Stimulated activated CD4-positive, alpha-beta T cell treated with anti-CD3 and anti-CD28 coated beads, Interleukin-4, amount 100 ng/mL, for 48 hours (primary cell): ENCODE measurements at regions not wholly inside any gene's neighbourhood (a gene's known extent, or its start where the extent isn't known, plus 50 kb on each side); places are given as distances from the start of the nearest gene placed in this dataset.

ENCODE experiments used
- DNase-seq, 2 donors: peaks; one replicate each; pipeline ENCODE4 v3.0.0-alpha.2; 2020; ENCODE audit warnings: low read depth in 2 of 2

DNA sequence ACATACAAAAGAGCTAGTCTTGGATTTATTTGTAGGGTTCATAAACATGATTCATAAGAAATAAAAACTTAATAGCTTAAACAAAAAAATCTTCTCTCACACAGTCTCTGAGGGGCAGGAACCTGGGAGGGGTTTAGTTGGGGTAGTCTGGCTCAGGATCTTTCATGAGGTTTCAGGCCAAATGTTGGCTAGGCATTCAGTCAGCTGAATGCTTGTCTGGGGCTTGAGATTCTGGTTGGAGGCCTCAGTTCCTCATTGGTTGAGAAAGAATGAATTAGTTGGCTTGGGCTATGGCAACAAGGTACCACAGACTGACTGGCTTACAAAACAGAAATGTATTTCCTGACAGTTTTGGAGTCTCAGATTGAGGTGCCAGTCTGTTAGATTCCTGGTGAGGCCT, 74.3 kb downstream of the ANKRD7 start:
- DNase-seq = no peak

DNA sequence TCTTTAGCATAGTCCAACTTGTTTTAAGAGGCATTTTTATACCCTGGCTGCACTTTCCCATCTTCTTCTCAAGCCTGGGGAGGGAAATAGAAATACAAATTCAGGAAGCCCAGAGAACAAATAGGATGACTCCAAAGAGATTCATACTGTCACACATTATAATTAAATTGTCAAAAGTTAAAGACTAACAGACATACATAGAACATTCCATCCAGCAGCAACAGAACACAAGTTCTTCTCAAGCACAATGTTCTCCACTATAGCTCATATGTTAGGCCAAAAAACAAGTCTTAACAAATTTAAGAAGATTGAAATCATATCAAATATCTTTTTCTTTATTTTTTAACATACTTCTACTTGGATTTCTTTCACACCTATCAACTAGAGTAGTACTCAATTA, 75.7 kb downstream of the ANKRD7 start:
- DNase-seq = no peak

DNA sequence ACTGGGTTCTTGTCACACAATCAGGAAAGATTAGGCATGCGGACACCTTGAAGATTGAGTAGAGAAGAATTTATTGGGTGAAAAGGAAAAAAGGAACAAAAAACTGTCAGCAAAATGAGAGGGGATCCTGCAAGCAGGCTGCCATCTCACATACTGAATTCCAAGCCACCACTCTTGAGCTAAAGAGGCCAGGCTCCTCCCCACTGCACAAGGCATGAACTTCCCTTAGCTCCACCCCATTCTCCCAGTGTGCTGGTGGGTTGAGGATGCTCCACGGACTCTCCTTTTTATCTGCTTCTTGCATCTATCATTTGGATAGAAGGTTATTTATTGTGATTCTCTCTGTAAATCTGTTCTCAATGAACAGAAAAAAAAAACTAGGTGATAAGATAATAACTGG, 79.6 kb downstream of the ANKRD7 start:
- DNase-seq = no peak

DNA sequence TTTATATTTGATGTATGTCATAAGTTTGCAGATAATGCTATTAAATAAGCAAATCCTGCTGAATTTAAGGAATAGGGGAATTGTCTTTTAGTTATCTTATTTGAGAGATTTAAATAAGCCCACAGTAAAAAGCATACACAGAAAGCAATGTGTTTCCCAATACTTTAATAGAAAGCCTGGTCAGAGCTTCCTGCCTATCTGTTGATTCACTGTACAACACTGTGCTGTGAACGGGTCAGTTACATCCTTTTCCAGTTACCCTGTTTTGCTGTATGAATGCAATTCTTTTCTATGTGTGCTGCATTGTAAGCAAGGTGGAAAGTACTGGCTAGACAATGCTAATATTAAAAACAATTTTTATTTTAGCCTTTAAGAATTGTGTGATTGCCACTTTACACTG, 81.2 kb downstream of the ANKRD7 start:
- no peak for DNase-seq

DNA sequence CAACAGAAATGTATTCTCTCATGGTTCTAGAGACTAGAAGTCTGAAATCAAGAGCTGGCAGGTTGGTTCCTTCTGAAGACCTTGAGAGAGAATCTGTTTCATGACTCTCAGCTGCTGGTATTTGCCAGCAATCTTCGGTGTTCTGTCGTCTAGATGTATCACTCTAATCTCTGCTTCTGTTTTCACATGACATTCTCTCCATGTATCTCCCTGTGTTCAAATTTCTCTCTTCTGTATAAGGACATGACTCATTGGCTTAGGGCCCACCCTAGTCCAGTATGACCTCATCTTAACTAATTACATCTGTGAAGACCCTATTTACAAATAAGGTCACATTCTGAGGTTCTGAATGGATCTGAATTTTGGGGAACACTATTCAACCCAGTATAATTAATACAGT, 82.3 kb downstream of the ANKRD7 start:
- no peak for DNase-seq

DNA sequence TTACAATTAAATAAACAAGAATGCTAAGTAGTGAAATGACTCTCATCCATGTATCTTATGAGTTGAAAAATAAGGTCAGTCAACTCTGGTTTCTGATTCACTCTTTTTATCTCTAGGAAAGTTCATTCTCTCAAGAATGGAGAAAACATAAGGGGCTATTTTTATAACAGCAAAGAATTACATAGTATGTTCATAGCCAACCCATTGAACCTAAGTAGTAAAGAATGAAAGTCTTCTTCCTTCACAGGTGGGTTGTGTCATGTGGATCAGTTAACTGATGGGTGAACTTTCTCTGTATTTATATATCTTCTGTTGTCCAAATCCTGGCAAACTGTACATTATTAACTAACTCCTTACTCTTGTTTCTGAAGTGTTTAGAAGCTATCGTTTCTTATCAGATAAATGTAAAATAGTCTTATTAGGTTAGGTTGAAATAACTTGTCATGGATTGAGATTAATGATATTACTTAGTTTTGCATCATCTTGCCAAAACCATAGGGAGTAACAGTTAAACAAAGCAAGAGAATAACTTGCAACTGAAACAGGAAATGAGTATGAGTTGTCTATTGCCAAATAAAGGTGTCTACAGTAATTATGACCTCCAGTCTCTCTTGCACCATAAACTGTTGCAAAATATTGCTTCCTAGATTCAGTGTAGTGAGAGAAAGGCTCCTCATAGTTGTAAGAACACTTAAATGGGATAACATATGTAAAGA, 86.8 kb downstream of the ANKRD7 start:
- DNase-seq = no peak

DNA sequence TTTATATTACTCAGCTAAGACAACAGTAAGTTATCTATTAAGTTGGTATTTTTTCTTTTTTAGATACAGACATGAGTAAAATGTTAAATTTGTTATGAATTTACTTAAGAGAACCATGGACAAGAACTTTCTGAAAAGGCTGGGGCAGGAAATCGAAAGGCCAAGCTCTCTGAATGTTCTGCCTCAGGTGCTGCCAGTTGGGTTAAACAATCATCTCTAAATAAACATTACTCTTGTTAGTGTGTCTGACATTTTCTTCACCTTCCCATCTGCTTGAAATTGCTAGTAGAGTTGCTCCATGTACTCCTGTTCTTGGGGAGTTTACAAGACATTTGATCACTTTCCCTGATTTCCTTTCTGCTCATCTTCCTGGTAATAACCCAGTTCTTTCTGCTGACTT, 87.5 kb downstream of the ANKRD7 start:
- DNase-seq = no peak

DNA sequence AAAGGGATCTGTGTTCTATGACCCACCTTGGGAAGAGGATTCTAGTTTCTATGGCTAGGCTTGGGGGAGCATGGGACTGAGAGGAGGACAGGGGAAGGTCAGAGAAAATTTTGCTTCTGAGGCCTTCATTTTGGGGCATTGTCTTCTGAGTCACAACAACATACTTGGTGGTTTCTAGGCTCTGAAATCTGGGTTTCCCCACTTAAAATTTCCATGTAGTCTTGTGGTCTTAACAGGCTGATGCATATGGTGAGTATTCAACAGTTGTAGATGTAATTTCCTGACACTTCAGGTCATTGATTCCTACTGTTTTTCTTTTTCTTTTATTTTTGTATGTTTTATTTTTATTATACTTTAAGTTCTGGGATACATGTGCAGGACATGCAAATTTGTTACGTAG, 88.5 kb downstream of the ANKRD7 start:
- no peak for DNase-seq

DNA sequence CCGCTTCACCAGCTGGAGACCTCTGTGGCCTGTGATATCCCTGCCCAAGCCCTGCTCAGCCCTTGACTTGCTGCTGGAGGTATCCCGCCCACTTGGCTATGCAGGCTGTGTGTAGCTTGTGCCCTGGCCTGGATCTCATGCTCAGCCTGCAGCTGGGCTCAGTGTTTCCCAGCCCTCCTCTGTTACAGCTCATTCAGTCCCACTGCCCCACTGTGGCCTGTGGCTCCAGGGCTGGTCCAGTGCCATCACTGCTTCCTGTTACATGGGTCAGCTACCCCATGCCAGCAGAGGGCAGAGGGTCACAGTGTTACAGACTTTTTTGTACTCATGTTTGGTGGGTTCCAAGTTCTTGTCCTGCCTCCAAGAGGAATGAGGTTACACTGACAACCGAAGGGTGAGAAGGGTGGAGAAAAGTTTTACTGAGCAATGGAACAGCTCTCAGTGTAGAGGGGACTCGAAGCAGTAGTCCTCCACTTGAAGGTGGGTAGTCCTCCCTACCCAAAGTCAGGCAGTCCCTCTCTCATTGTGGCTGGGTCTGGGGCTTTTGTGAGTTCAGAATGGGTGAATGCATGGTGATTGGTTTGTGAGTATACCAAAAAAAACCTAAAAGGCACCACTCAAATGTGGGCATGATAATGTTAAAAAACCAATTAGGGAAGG, 100.4 kb downstream of the ANKRD7 start:
- no peak for DNase-seq

DNA sequence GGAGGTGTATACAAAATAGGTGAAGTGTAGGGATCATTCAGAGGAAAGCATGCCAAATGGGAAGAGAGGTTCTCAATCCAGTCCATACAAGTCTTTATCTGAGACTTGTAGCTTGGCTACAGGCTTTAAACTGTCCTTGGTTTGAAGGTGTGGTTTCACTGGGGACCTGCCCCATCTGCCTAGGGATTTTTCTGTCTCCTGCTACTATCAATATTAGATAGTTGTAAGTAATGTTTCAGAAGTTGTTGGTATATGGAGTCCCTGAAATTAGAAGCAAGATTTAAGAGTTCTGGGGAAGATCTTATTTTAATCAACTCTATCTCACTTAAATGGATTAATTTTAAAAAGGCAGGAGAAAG, 100.9 kb downstream of the ANKRD7 start:
- DNase-seq = no peak

DNA sequence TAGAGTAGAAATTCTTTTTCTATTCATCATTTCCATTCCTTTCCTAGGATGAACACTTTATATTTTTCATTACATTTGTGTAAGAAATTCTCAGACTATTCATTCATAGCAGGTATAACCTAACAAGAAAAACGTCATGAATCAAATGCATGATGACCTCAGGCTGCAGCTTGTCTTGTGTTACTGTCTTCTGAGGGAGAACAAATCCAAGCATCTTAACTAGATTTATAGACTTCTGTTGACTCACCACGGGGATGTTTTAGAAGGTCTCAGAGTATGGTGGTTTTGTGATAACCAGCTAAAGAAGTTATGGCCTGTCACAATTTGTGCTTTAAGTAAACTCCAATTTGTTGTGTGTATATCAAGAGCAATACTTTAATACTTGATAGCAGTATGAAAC, 102.7 kb downstream of the ANKRD7 start:
- no peak for DNase-seq

DNA sequence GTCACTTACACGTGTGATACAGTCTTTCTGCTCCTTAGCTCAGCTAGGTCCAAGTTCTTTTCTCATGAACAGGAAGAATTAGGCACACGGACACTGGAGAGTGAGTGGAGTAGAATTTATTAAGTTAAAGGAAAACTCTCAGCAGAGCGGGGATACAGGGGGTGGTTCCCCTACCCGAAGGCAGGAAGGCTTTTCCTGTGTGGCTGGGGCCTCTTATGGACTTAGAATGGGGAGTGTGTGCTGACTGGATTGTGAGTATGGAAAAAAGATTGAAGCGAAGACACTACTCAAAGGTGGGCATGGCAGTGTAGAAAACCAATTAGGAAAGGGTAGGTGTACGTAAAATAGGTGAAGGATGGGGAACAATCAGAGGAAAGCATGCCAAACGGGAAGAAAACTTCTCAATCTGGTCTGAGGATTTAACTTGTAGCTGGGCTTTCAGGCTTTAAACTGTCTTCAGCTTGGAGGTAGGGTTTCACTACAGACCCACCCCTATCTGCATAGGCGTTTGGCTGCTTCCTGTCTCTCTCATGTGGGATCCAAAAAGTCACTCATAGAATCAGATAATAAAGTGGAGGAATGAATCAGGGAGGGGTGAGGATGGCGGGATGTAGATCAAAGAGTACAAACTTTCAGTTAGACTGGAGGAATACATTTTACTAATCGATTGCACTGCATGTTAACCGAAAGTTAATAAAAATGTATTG, 104.2 kb downstream of the ANKRD7 start:
- no peak for DNase-seq

DNA sequence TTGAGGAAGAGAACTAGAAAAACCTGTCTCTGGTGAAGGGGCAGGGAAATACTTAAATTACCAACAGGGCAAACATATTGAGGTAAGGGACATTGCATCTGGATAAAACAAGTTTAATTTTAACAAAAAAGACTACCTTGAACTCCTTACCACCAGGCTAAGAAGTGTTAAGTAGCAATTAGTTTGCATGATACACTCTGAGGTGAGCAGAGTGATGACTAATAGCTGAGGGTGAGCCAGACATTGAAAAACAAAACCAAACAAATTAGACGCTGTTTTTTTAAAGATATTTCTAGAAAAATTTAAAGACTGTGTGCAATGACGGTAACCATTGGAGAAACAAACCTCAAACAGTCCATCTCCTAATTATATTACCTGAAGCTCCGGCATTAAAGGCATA, 105.9 kb downstream of the ANKRD7 start:
- no peak for DNase-seq

DNA sequence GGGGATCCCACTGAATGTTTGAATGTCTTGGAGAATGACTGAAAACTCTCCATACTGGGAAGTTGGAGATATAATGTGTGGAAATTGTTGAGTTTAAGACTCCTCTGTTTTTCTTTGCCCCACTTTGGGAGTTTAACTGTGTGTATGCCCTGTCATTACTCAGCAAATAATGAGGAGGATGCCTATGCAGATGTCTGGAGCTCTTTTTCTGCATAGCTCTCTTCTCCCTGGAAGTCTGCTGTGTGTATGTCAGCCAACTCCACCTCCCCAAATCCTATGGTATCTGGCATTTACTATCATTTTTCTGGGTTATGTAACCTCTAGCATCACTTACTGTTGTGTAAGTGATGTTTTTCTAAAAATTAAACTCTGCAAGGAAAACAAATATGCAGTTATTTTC, 122.2 kb downstream of the ANKRD7 start:
- no peak for DNase-seq

DNA sequence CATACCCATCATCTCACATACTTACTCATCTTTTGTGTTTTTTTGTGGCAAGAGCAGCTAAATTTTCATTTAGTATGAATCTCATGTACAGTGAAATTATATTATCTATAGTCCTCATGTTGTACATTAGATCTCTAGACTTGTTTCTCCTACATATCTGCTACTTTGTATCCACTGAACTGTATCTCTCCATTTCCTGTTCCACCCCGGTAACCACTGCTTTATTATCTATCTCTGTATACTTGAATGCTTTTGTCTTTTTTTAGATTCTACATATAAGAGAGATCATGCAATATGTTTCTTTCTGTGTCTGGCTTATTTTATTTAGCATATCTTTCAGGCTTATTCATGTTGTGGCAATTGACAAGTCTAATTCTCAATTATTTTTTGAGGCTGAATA, 125.1 kb downstream of the ANKRD7 start:
- no peak for DNase-seq

DNA sequence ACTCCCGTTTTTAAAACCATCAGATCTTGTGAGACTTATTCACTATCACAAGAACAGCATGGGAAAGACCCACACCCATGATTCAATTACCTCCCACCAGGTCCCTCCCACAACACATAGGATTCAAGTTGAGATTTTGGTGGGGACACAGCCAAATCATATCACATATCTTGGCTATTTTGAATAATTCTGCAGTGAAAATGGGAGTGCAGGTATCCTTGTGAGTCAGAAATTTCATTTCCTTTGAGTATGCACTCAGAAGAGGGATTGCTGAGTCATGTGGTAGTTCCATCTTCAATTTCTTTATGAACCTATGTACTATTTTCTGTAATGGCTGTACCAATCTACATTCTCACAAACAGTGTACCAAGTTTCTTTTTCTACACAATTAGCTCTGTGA, 125.8 kb downstream of the ANKRD7 start:
- DNase-seq = no peak

DNA sequence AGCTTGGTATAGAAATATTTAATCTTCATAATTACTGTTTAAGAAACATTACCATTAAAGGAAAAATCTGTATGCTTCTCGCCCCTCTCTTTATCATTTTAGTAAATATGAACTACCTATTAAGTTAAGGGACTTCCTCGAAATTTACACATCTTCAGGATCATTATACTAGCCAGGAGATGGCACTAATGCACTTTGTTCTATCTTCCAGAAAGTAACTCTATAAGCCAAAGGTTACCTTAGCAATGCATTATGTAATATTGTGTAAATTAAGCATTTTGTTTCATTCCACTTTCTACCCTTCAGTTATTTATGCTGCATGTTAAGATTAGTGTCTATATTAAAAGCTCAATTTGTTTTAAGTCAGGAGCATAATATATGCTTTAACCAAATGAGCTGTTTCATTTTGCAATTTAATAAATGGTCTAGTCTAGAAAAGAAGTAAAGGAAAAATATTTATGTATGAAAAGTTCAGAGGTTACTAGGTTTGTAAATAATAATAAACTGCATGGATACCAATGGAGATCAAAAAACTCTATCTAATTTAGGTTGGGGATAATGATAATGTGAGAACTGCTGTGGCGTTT, 128.5 kb downstream of the ANKRD7 start:
- DNase-seq = no peak

DNA sequence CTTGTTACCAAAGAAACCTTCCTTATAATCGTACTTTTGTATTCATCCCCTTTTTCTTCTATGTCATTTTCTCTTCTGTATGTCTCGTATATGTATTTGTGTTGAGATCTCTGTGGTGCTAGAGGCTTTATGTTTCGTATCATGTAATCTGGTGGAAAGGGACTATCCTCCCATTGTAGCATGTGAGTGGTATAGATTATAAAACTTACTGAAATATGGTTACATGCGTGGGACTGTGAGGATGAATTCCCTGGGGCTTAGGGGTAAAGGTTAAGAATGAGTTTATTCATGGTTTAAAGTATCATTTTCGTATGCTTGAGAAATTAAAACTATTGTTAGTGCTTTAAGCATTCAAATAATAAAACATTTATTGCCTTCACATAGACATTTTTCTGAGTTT, 141.9 kb downstream of the ANKRD7 start:
- DNase-seq = no peak

DNA sequence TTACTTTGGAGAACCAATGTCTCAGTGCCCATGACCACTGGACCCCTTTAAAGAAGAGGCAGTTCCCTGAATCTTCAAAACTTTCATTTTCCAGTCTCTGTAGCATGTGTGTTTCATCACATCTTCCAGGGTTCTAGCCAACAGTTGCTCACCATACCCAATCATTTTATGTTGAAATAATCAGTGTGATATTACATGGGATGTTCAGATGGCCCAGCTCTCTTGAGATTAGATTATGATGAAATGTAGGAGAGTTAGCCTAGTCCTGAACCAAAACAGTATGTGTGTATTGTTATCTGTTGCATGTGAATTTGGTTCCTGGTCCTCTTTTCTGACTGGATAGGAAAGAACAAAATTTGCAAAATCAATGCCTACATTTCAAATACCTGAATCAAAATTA, 144.5 kb downstream of the ANKRD7 start:
- DNase-seq = no peak

DNA sequence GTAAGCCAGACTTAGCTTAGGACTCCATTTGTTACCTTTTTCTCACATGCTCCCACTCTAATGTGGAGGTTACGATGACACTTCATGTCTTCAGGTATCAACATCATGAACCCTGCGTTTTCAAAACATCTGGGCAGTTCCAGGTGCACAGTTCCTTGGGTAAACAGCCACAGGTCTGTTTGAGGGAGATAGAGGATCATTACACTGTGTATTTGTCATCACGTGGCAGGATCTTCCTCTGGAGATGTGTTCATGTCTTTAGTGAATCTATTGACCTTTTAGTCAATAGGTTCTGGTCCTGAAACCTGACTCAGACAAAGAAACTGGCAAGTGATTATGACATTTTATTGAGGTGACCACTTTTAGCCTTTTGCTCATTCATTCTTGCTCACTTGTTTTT, 145.5 kb downstream of the ANKRD7 start:
- DNase-seq = no peak

DNA sequence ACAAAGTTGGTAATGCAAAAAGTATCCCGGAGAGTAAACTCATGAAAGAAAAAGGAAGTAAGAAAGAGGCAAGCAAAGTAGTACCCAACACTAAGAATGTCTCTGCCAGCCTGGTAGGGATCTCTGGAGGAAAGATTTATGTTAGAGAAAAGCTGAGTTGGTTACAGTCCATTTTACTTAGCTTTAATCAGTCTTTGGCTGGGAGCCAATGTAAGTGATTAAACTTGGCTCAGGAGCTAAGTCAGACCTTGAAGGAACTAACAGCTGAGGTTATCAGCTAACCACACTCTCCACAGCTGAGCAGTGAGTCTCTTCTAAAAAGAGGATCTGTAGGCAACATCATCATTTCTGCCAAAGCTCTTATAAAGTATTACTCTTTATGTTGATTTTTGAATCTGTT, 148.0 kb downstream of the ANKRD7 start:
- no peak for DNase-seq

DNA sequence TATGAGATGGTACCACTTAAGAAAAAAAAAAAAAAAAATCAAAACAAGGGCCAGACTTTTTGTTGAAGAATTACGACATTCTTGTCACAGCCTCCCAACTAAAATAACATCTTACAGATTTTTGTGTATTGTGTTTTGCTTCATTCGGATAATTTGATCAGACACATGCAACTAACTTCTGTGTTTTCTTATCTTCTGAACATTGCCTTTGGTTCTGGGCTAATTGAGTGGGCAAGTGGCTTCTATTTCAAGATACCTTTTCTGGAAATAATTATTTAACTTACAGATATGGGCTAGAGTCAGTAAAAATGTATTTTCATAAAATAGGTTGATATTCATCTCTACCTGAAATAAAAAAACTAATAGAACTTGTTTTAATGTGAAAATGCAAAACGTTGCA, 165.1 kb downstream of the ANKRD7 start:
- DNase-seq = no peak

DNA sequence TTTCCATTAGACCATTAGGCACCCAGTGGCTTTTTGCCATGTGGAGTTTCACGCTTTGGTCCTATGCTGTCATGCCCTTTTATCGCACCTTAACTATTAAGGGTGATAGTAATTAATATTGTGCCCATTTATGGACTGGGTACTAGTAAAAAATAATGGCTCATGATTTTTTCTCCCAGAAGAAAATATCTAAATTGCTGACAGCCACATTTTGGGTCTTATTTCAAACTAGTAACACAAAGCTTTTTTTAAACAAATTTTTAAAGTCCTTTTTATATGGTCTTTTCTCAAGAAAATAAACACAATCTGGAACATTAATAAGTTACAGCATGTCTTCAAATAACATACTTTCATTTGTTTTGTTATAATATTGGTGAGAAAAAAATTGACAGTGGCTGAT, 179.7 kb downstream of the ANKRD7 start:
- DNase-seq = no peak
